ENCODE measurements at regions not wholly inside any gene's neighbourhood (a gene's known extent, or its start where the extent isn't known, plus 50 kb on each side); places are given as distances from the start of the nearest gene placed in this dataset.

DNA sequence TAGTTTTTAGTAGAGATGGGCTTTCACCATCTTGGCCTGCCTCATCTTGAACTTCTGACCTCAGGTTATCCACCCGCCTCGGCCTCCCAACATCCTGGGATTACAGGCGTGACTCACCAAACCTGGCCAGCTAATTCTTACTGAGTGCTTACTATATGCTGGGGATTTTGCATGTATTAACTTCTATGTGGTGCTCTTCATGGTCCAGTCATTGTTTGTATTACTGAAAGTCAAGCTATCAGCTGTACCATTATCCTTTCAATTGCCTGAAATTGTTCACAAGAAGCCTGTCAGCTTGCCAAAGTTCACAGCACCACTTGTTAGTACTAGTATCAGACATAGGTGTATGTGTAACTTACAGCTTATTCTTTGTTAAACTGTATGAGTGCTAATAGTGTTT lies 1272.1 kb downstream of the ARAP2 start:
- Histone ChIP-seq H3K27me3 (replicated peaks in 1 of 4; ENCODE audit: control insufficient read depth in 3 of 4, extremely low read depth in 1 of 4, insufficient read depth in 3 of 4, low read length in 3 of 4) (no peaks in the 10 kb centered on the region), H3K9ac (replicated peaks in 1 of 4; ENCODE audit: extremely low read depth in 1 of 4, low read depth in 3 of 4, low read length in 3 of 4) (no peak overlapping the region)
- WGBS, 2 experiments (ENCODE audit: extremely low coverage in 1 of 2, insufficient coverage in 1 of 2, insufficient read length in 1 of 2, insufficient replicate concordance in 2 of 2, low coverage in 1 of 2, low lambda C conversion rate in 2 of 2, missing lambda C conversion rate in 1 of 2), result 94% methylated on average over 3 of the region's 3 CpGs; no CpG with 5 or more reads in 1 of the 2 experiments

More for the DNA sequence above, 1272.1 kb downstream of the ARAP2 start:
- CTCF ChIA-PET (ENCODE audit: partially characterized antibody), result no interaction called here
- H2BK12ac ChIP-seq (ENCODE audit: low read depth, low read length), result no peak overlapping the region
- H2BK120ac ChIP-seq (replicated peaks; ENCODE audit: low read depth, low read length), result no peak overlapping the region
- no peaks in the 10 kb centered on the region for H4K20me1 ChIP-seq (replicated peaks in 1 of 2; ENCODE audit: control insufficient read depth in 1 of 2, insufficient read depth in 2 of 2, low read length in 2 of 2)
- no peak overlapping the region for H4K5ac ChIP-seq (ENCODE audit: insufficient read length, low read depth, low read length)
- H3K18ac ChIP-seq (ENCODE audit: extremely low read depth, low read length), result no peak overlapping the region
- no peak overlapping the region for H2BK20ac ChIP-seq (ENCODE audit: low read length)
- no peaks in the 10 kb centered on the region for H3K4me1 ChIP-seq (replicated peaks in 1 of 4; ENCODE audit: control insufficient read depth in 3 of 4, insufficient read depth in 4 of 4, low read length in 3 of 4)
- no peak for TF ChIP-seq BACH1 (IDR thresholded peaks at IDR 0.05; ENCODE audit: low read length)
- H3K79me2 ChIP-seq (ENCODE audit: control insufficient read depth in 1 of 2, insufficient read depth in 2 of 2, low read length in 2 of 2), result no peaks in the 10 kb centered on the region
- no peak overlapping the region for H3K23ac ChIP-seq (ENCODE audit: insufficient read length)
- no peak overlapping the region for H3K4me3 ChIP-seq (ENCODE audit: extremely low read depth in 1 of 4, insufficient read depth in 2 of 4, low read depth in 3 of 4, low read length in 4 of 4)
- no peak overlapping the region for H2BK15ac ChIP-seq (ENCODE audit: low read length)
- 0 out of 2 replicates have a peak overlapping the region, but pooled peaks have one; percentile 58 for H2AFZ ChIP-seq (ENCODE audit: low read length)
- H2BK5ac ChIP-seq (ENCODE audit: low read depth, low read length), result no peak overlapping the region
- no peak overlapping the region for H3K4ac ChIP-seq (replicated peaks; ENCODE audit: insufficient read length, low read depth, low read length)
- H3K14ac ChIP-seq (ENCODE audit: insufficient read length), result no peak overlapping the region
- H3K56ac ChIP-seq (replicated peaks; ENCODE audit: insufficient read length, low read depth, low read length), result no peak overlapping the region
- FAIRE-seq (no peak), DNase-seq (ENCODE audit: low read depth in 1 of 2, low spot score in 2 of 2) (no peak)
- H3K9me3 ChIP-seq (ENCODE audit: insufficient read depth in 2 of 2, low read depth in 1 of 2, low read length in 1 of 2), result no peaks in the 10 kb centered on the region
- no peaks in the 10 kb centered on the region for H3K23me2 ChIP-seq (ENCODE audit: low read depth, low read length)
- H4K8ac ChIP-seq (ENCODE audit: extremely low read depth, insufficient read depth, low read length), result no peak overlapping the region
- POLR2A ChIA-PET (ENCODE audit: partially characterized antibody), result no interaction called here
- H3K79me1 ChIP-seq (ENCODE audit: low read depth, low read length), result no peaks in the 10 kb centered on the region
- H3K36me3 ChIP-seq (ENCODE audit: control insufficient read depth in 2 of 4, insufficient read depth in 4 of 4, low read length in 3 of 4), result no peaks in the 10 kb centered on the region
- no peak overlapping the region for H2AK5ac ChIP-seq (ENCODE audit: low read depth, low read length)
- no peak overlapping the region for H4K91ac ChIP-seq (replicated peaks; ENCODE audit: insufficient read length, low read length)
- no peak overlapping the region for H3K4me2 ChIP-seq (ENCODE audit: insufficient read depth in 1 of 2, low read depth in 2 of 2, low read length in 2 of 2)
- no peak overlapping the region for H3K27ac ChIP-seq (ENCODE audit: low read depth, low read length)
